ENCODE measurements at regions not wholly inside any gene's neighbourhood (a gene's known extent, or its start where the extent isn't known, plus 50 kb on each side); places are given as distances from the start of the nearest gene placed in this dataset.
"Not testable (repeated sequence)": the region's sequence is repeated elsewhere in the genome, so short reads cannot be mapped to it uniquely, and the experiment has no call there.

GRCh38 chr5:106510321-106510720 is 1160.4 kb downstream of the EFNA5 start:
- no peak for DNase-seq

- DNase-seq, result no peak
Measured at GRCh38 chr5:106508894-106509293, 1161.8 kb downstream of the EFNA5 start.

- DNase-seq, result no peak
Measured at GRCh38 chr5:106493910-106494309, 1176.8 kb downstream of the EFNA5 start.

- no peak for DNase-seq
Measured at GRCh38 chr5:106489004-106489403, 1181.7 kb downstream of the EFNA5 start.

GRCh38 chr5:106488407-106488806 is 1182.3 kb downstream of the EFNA5 start:
- DNase-seq, result no peak

GRCh38 chr5:106481374-106481773 is 1189.4 kb downstream of the EFNA5 start:
- no peak for DNase-seq

GRCh38 chr5:106476630-106477029 is 1194.1 kb downstream of the EFNA5 start:
- DNase-seq, result no peak

- DNase-seq, result no peak
Measured at GRCh38 chr5:106474066-106474465, 1196.7 kb downstream of the EFNA5 start.

- DNase-seq, result no peak
Measured at GRCh38 chr5:106459541-106459940, 1211.2 kb downstream of the EFNA5 start.

GRCh38 chr5:106454651-106455415 is 1215.9 kb downstream of the EFNA5 start:
- no peak for DNase-seq

GRCh38 chr5:106454050-106454449 is 1216.7 kb downstream of the EFNA5 start:
- no peak for DNase-seq

GRCh38 chr5:106451998-106452397 is 1218.7 kb downstream of the EFNA5 start:
- DNase-seq, result no peak

- no peak for DNase-seq
Measured at GRCh38 chr5:106443746-106444145, 1227.0 kb downstream of the EFNA5 start.

- DNase-seq, result no peak
Measured at GRCh38 chr5:106435185-106435584, 1235.6 kb downstream of the EFNA5 start.

- DNase-seq, result not testable (repeated sequence)
Measured at GRCh38 chr5:106430733-106431132, 1240.0 kb downstream of the EFNA5 start.

GRCh38 chr5:106423109-106423897 is 1247.4 kb downstream of the EFNA5 start:
- DNase-seq, result no peak

GRCh38 chr5:106420102-106420501 is 1250.6 kb downstream of the EFNA5 start:
- DNase-seq, result no peak

- DNase-seq, result no peak
Measured at GRCh38 chr5:106418196-106418595, 1252.5 kb downstream of the EFNA5 start.

- no peak for DNase-seq
Measured at GRCh38 chr5:106417566-106417965, 1253.2 kb downstream of the EFNA5 start.

- no peak for DNase-seq
Measured at GRCh38 chr5:106417163-106417562, 1253.6 kb downstream of the EFNA5 start.

- DNase-seq, result no peak
Measured at GRCh38 chr5:106415541-106415940, 1255.2 kb downstream of the EFNA5 start.

- no peak for DNase-seq
Measured at GRCh38 chr5:106414342-106414741, 1256.4 kb downstream of the EFNA5 start.

- DNase-seq, result no peak
Measured at GRCh38 chr5:106412606-106413005, 1258.1 kb downstream of the EFNA5 start.

- DNase-seq, result no peak
Measured at GRCh38 chr5:106408570-106408969, 1262.2 kb downstream of the EFNA5 start.
